Liver (tissue), 8 donors: ENCODE measurements at regions not wholly inside any gene's neighbourhood (a gene's known extent, or its start where the extent isn't known, plus 50 kb on each side); places are given as distances from the start of the nearest gene placed in this dataset.

Source experiments
- DNase-seq: peaks from one replicate; pipeline ENCODE4 v3.0.0-alpha.2; 2017; ENCODE audit warnings: low spot score
- H3K27ac ChIP-seq, 2 donors: one replicate each; pipeline ENCODE4 v1.7.0; 2013; ENCODE audit warnings: inconsistent platforms in 2 of 2, low read length in 2 of 2, control low read depth in 1 of 2, low read depth in 1 of 2, mild to moderate bottlenecking in 1 of 2
- H3K27me3 ChIP-seq, 4 donors: one replicate each; pipeline versions ENCODE4 v1.6.1 to v1.7.0; 2013; ENCODE audit warnings: low read length in 3 of 4, inconsistent platforms in 1 of 4, mild to moderate bottlenecking in 1 of 4, moderate library complexity in 1 of 4; ENCODE audit not compliant: control insufficient read depth in 4 of 4, insufficient read depth in 4 of 4
- H3K36me3 ChIP-seq, 4 donors: one replicate each; pipeline versions ENCODE4 v1.6.1 to v1.7.0; 2013; ENCODE audit warnings: low read length in 3 of 4, mild to moderate bottlenecking in 3 of 4, low read depth in 1 of 4, moderate library complexity in 1 of 4; ENCODE audit not compliant: control insufficient read depth in 4 of 4, insufficient read depth in 3 of 4
- H3K4me1 ChIP-seq, 4 donors: one replicate each; pipeline versions ENCODE4 v1.6.1 to v1.7.0; 2013; ENCODE audit warnings: low read length in 3 of 4, mild to moderate bottlenecking in 3 of 4, moderate library complexity in 1 of 4; ENCODE audit not compliant: control insufficient read depth in 4 of 4, insufficient read depth in 4 of 4
- H3K4me3 ChIP-seq, 3 donors: one replicate each; pipeline versions ENCODE4 v1.6.1 to v1.7.0; 2013; ENCODE audit warnings: low read length in 3 of 3, control low read depth in 1 of 3, low read depth in 1 of 3, mild to moderate bottlenecking in 1 of 3
- H3K9ac ChIP-seq, 2 donors: one replicate each; pipeline ENCODE4 v1.7.0; 2013; ENCODE audit warnings: low read length in 2 of 2, mild to moderate bottlenecking in 2 of 2, moderate library complexity in 2 of 2, control low read depth in 1 of 2, low read depth in 1 of 2
- H3K9me3 ChIP-seq, 4 donors: one replicate each; pipeline versions ENCODE4 v1.6.1 to v1.7.0; 2013; ENCODE audit warnings: low read length in 3 of 4; ENCODE audit not compliant: control insufficient read depth in 4 of 4
- EGR1 ChIP-seq, 2 donors: IDR thresholded peaks; 2 replicates each; pipeline ENCODE4 v1.6.1; 2016 to 2018; ENCODE audit warnings: antibody characterized with exemption in 2 of 2, low read depth in 2 of 2
- FOXA1 ChIP-seq: IDR thresholded peaks from 2 replicates; pipeline ENCODE4 v1.6.1; 2016; ENCODE audit warnings: antibody characterized with exemption
- FOXA2 ChIP-seq: IDR thresholded peaks from 2 replicates; pipeline ENCODE4 v1.6.1; 2016; ENCODE audit warnings: antibody characterized with exemption
- GABPA ChIP-seq, 2 donors: IDR thresholded peaks in 1 of 2; conservative IDR thresholded peaks in 1 of 2; 2 replicates each; pipeline ENCODE4 v1.6.1; 2016; ENCODE audit warnings: antibody characterized with exemption in 2 of 2, mild to moderate bottlenecking in 1 of 2, moderate library complexity in 1 of 2
- HNF4A ChIP-seq, 2 donors: conservative IDR thresholded peaks; 2 replicates each; pipeline ENCODE4 v1.6.1; 2016; ENCODE audit warnings: antibody characterized with exemption in 2 of 2, mild to moderate bottlenecking in 2 of 2
- HNF4G ChIP-seq: IDR thresholded peaks from 2 replicates; pipeline ENCODE4 v1.6.1; 2016; ENCODE audit warnings: antibody characterized with exemption
- JUND ChIP-seq, 2 donors: IDR thresholded peaks; 2 replicates each; pipeline ENCODE4 v1.6.1; 2016; ENCODE audit warnings: antibody characterized with exemption in 2 of 2
- RAD21 ChIP-seq, 2 donors: IDR thresholded peaks; 2 replicates each; pipeline ENCODE4 v1.6.1; 2016; ENCODE audit warnings: antibody characterized with exemption in 2 of 2, mild to moderate bottlenecking in 2 of 2
- RXRA ChIP-seq, 2 donors: IDR thresholded peaks; 2 replicates each; pipeline ENCODE4 v1.6.1; 2017 to 2018; ENCODE audit warnings: antibody characterized with exemption in 2 of 2, mild to moderate bottlenecking in 1 of 2
- SP1 ChIP-seq: IDR thresholded peaks from 2 replicates; pipeline ENCODE4 v1.6.1; 2018; ENCODE audit warnings: antibody characterized with exemption, mild to moderate bottlenecking
- TAF1 ChIP-seq: conservative IDR thresholded peaks from 2 replicates; pipeline ENCODE4 v1.6.1; 2016; ENCODE audit warnings: antibody characterized with exemption, mild to moderate bottlenecking
- YY1 ChIP-seq: IDR thresholded peaks from 2 replicates; pipeline ENCODE4 v1.6.1; 2016; ENCODE audit warnings: antibody characterized with exemption, mild to moderate bottlenecking
- WGBS: extraction: QIAGEN DNeasy Blood & Tissue Kit; methylation state at CpG from one replicate; pipeline ENCODE4 v1.1.7; 2013; 5-methylcytosine and 5-hydroxymethylcytosine counted together
- TF ChIP-seq, protein P1 (sequence below): IDR thresholded peaks from 2 replicates; pipeline ENCODE4 v1.6.1; 2016; ENCODE audit warnings: antibody characterized with exemption, mild to moderate bottlenecking
- TF ChIP-seq, protein P2 (sequence below): IDR thresholded peaks from 2 replicates; pipeline ENCODE4 v1.6.1; 2016; ENCODE audit warnings: antibody characterized with exemption
- TF ChIP-seq, protein P3 (sequence below): IDR thresholded peaks from 2 replicates; pipeline ENCODE4 v1.6.1; 2016; ENCODE audit warnings: antibody characterized with exemption
- TF ChIP-seq, protein P4 (sequence below): fragments of 150-350 bp; IDR thresholded peaks from 2 replicates; pipeline ENCODE4 v1.5.1; 2017; ENCODE audit warnings: improper control_type of control experiment, low read depth, low read length; ENCODE audit not compliant: missing input control
- donor health status: healthy.
- donor health status: healthy.
- donor health status: healthy.
- donor health status: healthy.
- donor health status: healthy.

DNA sequence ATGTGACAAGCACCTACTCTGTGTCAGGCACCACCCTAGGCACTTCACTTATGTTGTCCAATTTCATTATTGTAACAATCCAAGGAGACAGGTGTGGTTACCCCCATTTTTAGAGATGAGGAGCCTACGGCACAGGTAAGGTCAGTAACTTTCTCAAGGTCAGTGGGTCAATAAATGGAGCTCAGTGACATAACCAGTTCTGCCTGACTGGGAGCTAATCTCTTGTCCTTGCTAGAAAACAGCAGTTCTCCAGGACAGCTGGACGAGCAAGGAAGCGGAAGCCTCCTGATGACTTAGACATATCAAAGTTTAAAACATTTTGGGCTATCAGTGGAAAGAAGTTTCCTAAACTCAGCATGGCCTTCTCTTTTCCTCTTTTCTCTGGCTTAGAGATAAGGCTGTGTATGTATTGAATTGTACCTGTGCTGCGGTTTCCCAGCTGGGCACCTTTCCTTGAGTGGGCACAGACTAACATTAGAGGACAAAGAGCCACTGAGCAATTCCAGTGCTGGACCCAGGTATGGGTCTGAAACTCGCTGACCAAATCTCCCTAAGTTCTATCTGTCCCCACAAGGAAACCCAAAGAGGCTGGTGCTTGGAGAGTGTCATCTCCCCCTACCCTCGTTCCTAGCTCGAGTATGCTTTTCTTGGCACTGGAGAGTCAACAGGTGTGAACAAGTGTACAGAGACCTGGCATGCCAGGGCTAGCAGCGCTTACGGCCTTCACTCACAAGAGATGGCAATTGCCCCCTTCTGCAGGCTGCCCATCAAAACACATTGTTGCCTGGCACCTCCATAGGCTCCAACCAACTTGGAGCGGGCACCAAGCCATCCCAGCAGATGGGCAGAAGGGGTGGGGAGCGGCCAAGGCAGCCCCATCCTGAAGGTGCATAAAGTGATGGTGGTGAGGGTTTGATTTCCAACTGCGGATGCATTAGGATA, 456.1 kb upstream of the PROX1 start:
- no peak overlapping the region for H3K27ac ChIP-seq
- no peak overlapping the region for H3K9ac ChIP-seq
- no peaks in the 10 kb centered on the region for H3K4me1 ChIP-seq
- WGBS: 84% methylated on average over 12 of the region's 12 CpGs
- TF ChIP-seq, protein P1, sequence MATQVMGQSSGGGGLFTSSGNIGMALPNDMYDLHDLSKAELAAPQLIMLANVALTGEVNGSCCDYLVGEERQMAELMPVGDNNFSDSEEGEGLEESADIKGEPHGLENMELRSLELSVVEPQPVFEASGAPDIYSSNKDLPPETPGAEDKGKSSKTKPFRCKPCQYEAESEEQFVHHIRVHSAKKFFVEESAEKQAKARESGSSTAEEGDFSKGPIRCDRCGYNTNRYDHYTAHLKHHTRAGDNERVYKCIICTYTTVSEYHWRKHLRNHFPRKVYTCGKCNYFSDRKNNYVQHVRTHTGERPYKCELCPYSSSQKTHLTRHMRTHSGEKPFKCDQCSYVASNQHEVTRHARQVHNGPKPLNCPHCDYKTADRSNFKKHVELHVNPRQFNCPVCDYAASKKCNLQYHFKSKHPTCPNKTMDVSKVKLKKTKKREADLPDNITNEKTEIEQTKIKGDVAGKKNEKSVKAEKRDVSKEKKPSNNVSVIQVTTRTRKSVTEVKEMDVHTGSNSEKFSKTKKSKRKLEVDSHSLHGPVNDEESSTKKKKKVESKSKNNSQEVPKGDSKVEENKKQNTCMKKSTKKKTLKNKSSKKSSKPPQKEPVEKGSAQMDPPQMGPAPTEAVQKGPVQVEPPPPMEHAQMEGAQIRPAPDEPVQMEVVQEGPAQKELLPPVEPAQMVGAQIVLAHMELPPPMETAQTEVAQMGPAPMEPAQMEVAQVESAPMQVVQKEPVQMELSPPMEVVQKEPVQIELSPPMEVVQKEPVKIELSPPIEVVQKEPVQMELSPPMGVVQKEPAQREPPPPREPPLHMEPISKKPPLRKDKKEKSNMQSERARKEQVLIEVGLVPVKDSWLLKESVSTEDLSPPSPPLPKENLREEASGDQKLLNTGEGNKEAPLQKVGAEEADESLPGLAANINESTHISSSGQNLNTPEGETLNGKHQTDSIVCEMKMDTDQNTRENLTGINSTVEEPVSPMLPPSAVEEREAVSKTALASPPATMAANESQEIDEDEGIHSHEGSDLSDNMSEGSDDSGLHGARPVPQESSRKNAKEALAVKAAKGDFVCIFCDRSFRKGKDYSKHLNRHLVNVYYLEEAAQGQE: no peak
- no peak for TF ChIP-seq GABPA (IDR thresholded peaks at IDR 0.05 in 1 of 2, conservative IDR thresholded peaks at IDR 0.05 in 1 of 2)
- TF ChIP-seq RAD21 (IDR thresholded peaks at IDR 0.05): no peak
- no peak for TF ChIP-seq HNF4G
- no peak overlapping the region for H3K4me3 ChIP-seq
- no peaks in the 10 kb centered on the region for H3K36me3 ChIP-seq
- no peaks in the 10 kb centered on the region for H3K27me3 ChIP-seq
- no peaks in the 10 kb centered on the region for H3K9me3 ChIP-seq
- no peak for DNase-seq

DNA sequence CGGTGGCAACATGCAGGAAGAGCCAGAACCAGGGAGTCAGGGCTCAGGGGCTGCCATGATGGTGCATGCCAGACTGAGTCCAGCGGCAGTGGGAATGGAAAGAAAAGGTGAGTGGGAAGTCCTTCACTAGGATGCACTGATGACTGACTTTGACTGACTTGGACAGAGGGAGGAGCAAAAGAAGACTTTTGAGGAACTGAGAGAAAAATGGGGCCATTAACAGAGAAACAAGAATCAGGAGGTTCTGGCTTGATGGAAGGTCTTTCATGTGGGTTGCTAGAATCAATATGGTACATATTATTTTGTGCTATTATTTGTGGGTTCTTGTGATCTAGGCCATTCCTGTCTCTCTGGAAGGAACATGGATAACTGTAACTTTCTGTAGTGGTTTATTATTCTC, 454.6 kb upstream of the PROX1 start:
- Histone ChIP-seq H3K4me1 (no peaks in the 10 kb centered on the region), H3K27me3 (no peaks in the 10 kb centered on the region), H3K27ac (no peak overlapping the region), H3K4me3 (no peak overlapping the region), H3K9ac (no peak overlapping the region), H3K9me3 (no peaks in the 10 kb centered on the region), H3K36me3 (no peaks in the 10 kb centered on the region)
- no peak for DNase-seq
- 87% methylated on average over 2 of the region's 2 CpGs for WGBS
- TF ChIP-seq FOXA2 (no peak), HNF4G (no peak)
- TF ChIP-seq, protein P2, sequence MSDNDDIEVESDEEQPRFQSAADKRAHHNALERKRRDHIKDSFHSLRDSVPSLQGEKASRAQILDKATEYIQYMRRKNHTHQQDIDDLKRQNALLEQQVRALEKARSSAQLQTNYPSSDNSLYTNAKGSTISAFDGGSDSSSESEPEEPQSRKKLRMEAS: no peak

DNA sequence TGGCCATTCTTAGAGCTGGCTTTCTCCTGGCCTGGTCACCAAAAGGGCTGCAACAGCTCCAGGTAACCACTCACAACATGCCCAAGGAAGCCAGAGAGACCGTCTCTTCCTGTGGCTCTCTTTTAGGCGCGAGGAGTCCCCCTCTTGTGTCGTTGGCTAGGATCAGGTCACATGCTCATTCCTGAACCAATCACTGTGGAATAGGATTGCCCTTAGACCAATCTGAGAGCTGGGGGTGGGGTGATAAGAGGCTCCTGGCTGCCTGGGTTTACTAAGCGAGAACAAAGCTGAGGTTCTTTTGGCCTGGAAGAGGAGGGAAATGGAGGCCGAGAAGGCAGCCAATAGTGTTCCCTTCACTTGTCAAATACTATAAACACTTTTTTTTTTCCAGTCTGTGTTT, 452.1 kb upstream of the PROX1 start:
- WGBS: 96% methylated on average over 6 of the region's 6 CpGs
- no peaks in the 10 kb centered on the region for H3K36me3 ChIP-seq
- H3K27ac ChIP-seq: no peak overlapping the region
- no peak overlapping the region for H3K9ac ChIP-seq
- H3K4me1 ChIP-seq: no peaks in the 10 kb centered on the region
- H3K9me3 ChIP-seq: no peaks in the 10 kb centered on the region
- H3K27me3 ChIP-seq: no peaks in the 10 kb centered on the region
- no peak for DNase-seq
- no peak overlapping the region for H3K4me3 ChIP-seq
- TF ChIP-seq SP1 (no peak), TAF1 (no peak), JUND (IDR thresholded peaks at IDR 0.05) (no peak), GABPA (IDR thresholded peaks at IDR 0.05 in 1 of 2, conservative IDR thresholded peaks at IDR 0.05 in 1 of 2) (no peak), FOXA2 (no peak), RAD21 (IDR thresholded peaks at IDR 0.05) (no peak), RXRA (IDR thresholded peaks at IDR 0.05) (no peak), FOXA1 (no peak), EGR1 (IDR thresholded peaks at IDR 0.05; ENCODE audit: low read depth in 2 of 2) (no peak), YY1 (no peak), HNF4A (conservative IDR thresholded peaks at IDR 0.05) (no peak), HNF4G (no peak)
- TF ChIP-seq, protein P3, sequence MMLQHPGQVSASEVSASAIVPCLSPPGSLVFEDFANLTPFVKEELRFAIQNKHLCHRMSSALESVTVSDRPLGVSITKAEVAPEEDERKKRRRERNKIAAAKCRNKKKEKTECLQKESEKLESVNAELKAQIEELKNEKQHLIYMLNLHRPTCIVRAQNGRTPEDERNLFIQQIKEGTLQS: no peak
- TF ChIP-seq, protein P4, sequence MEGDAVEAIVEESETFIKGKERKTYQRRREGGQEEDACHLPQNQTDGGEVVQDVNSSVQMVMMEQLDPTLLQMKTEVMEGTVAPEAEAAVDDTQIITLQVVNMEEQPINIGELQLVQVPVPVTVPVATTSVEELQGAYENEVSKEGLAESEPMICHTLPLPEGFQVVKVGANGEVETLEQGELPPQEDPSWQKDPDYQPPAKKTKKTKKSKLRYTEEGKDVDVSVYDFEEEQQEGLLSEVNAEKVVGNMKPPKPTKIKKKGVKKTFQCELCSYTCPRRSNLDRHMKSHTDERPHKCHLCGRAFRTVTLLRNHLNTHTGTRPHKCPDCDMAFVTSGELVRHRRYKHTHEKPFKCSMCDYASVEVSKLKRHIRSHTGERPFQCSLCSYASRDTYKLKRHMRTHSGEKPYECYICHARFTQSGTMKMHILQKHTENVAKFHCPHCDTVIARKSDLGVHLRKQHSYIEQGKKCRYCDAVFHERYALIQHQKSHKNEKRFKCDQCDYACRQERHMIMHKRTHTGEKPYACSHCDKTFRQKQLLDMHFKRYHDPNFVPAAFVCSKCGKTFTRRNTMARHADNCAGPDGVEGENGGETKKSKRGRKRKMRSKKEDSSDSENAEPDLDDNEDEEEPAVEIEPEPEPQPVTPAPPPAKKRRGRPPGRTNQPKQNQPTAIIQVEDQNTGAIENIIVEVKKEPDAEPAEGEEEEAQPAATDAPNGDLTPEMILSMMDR: no peak
- TF ChIP-seq, protein P1: no peak
- TF ChIP-seq, protein P2: no peak
